ENCODE measurements at regions not wholly inside any gene's neighbourhood (a gene's known extent, or its start where the extent isn't known, plus 50 kb on each side); places are given as distances from the start of the nearest gene placed in this dataset.

GRCh38 chr5:82329393-82329792 lies 51.2 kb upstream of the RPS23 start (continued):
- TF ChIP-seq TAF7 (optimal IDR thresholded peaks at IDR 0.05; ENCODE audit: borderline replicate concordance, low read depth, low read length), result no peak
- TF ChIP-seq BACH1 (IDR thresholded peaks at IDR 0.05; ENCODE audit: low read length), result no peak
- TF ChIP-seq CBX5 (IDR thresholded peaks at IDR 0.05; ENCODE audit: low read depth, low read length), result no peak
- TF ChIP-seq, protein P1, sequence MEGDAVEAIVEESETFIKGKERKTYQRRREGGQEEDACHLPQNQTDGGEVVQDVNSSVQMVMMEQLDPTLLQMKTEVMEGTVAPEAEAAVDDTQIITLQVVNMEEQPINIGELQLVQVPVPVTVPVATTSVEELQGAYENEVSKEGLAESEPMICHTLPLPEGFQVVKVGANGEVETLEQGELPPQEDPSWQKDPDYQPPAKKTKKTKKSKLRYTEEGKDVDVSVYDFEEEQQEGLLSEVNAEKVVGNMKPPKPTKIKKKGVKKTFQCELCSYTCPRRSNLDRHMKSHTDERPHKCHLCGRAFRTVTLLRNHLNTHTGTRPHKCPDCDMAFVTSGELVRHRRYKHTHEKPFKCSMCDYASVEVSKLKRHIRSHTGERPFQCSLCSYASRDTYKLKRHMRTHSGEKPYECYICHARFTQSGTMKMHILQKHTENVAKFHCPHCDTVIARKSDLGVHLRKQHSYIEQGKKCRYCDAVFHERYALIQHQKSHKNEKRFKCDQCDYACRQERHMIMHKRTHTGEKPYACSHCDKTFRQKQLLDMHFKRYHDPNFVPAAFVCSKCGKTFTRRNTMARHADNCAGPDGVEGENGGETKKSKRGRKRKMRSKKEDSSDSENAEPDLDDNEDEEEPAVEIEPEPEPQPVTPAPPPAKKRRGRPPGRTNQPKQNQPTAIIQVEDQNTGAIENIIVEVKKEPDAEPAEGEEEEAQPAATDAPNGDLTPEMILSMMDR (IDR thresholded peaks at IDR 0.05; ENCODE audit: control extremely low read depth in 1 of 3, insufficient read depth in 1 of 3, low read depth in 1 of 3, low read length in 3 of 3), result no peak
- no peak for TF ChIP-seq GABPA (IDR thresholded peaks at IDR 0.05; ENCODE audit: borderline replicate concordance, insufficient read depth, low read length)
- TF ChIP-seq CBX8 (IDR thresholded peaks at IDR 0.05; ENCODE audit: borderline replicate concordance, low read depth, low read length), result no peak

Small RNA genes in the stretch of these regions (microRNA-seq; reads per million reads assigned to microRNA genes)
- 0 reads per million in 2 experiments for gene MIR3977 (ENCODE audit: borderline microRNAs expressed in 2 of 2, borderline number of aligned reads in 2 of 2, borderline replicate concordance in 1 of 2)

Data from H1 (cell line).